NT2/D1 (cell line): ENCODE measurements at regions not wholly inside any gene's neighbourhood (a gene's known extent, or its start where the extent isn't known, plus 50 kb on each side); places are given as distances from the start of the nearest gene placed in this dataset.

ENCODE experiments used
- SUZ12 ChIP-seq: IDR thresholded peaks from 2 replicates; pipeline ENCODE4 v1.6.1; 2011; ENCODE audit not compliant: insufficient read length, insufficient read depth; ENCODE audit errors: extremely low read depth
- YY1 ChIP-seq: IDR thresholded peaks from 2 replicates; pipeline ENCODE4 v1.6.1; 2011; ENCODE audit not compliant: insufficient read length, insufficient read depth
- ZNF274 ChIP-seq: IDR thresholded peaks from 2 replicates; pipeline ENCODE4 v1.6.1; 2011; ENCODE audit warnings: mild to moderate bottlenecking, low read depth, low read length

DNA sequence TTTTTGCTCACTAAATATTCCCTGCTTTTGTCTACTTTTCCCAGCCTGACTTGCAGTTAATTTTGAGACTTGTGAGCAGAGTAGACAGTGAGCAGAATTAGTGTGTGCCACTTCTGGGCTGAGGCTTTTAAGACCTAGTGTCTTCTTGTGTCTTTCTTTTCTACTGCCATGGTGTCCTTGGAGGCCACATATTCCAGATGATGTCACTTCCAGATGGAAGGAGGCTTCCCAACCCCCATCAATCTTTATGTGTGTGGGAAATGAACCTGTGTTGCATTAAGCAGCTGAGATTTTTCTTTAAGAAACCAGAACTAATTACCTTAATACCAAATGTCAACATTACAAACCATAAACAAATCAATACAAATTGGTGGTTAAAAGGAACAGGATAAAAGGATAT lies 774.7 kb upstream of the ROBO1 start:
- TF ChIP-seq ZNF274 (no peak), YY1 (no peak), SUZ12 (no peak)
